A204.1 (cell line): ENCODE measurements at regions not wholly inside any gene's neighbourhood (a gene's known extent, or its start where the extent isn't known, plus 50 kb on each side); places are given as distances from the start of the nearest gene placed in this dataset.

ENCODE experiments used
- FAIRE-seq: peaks from 2 replicates; lab custom pipeline; 2012; peaks lifted over from hg19 to GRCh38; lab: Jason Lieb, UNC

DNA sequence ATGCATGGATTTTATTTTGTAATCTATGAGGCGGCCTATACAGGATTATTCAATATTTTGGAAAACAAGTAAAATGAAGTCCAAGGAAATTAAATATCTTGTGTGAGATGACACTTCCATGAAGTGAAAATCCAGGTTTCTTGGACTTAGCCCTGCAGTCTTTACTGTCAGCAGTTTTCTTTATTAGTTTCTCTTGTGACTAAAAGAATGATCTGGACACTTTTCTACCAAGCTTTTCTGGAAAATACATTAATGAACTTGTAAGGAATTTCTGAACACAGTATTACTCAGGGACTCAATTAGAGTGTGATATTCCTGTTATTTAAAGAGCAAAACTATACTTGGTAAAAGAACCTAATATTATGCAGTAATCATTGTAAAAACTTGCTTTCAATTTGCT is 610.4 kb upstream of the SLC8A1 start:
- no peak for FAIRE-seq

DNA sequence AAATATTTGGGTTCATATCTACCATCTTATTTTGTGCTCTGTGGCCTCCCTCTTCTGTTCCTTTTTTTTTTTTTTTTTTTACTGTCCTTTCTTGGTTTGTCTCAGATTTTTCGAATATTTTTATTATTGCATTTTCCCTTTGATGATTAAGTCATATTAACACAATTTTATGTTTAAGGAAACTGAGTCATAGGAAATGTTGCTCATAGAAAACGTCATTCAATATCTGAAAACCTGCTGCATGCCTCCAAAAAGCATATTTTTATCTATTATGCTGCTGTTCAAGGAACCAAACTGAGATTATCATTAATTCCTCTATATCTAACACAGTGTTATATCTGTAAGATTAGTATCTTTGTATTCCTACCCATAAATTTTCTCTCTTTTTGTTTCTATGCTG is 614.3 kb upstream of the SLC8A1 start:
- no peak for FAIRE-seq

DNA sequence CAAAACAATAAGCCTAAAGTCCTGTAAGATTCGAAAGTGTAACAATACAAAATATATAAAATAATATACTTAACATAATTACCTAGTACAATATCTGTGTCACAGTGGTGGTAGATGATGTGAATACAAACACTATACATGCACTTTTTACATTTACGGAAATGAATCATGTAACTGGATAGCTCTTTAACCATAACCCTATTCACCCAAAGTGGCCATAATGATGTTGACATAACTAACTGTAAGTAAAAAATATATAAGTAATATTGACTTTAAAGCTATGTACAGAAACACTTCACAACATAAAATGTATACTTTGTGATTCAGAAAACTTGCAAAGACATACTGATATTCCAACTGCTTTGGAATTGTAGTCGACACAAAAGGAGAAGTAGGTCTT is 616.9 kb upstream of the SLC8A1 start:
- no peak for FAIRE-seq

DNA sequence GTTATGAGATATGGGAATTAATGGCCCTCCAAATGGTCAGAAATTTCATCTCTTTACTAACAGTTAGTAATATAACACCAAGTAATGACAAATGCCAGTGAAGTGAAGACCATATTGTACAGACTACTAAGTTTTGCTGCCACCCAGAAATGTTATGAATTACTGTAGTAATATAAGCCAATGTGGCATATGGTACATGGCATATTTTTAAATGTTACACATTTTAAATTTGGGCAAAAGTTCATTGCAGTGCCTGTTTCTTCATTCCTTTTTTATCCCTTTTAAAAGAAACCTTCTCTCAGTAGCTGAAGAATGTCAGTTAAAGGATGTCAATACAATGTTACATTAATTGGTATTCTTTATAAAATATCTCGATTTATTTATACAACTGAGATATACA is 626.5 kb upstream of the SLC8A1 start:
- no peak for FAIRE-seq

DNA sequence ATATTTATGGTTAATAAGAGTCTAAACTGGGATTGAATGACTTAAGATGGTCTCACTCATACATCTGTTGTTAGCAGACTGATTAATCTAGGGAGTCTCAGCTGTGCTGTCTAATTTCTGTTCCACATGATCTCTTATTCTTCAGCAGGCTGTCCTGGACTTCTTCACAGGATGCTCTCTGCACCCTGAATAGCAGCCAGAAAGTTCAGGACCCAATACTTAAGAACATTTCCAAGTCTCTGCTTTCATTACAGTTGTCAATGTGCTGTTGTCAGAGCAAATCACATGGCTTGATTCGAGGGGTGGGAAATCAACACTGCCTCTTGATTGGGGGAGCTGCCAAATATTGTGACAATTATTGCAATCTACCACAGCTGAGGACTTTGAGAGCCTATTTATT is 627.1 kb upstream of the SLC8A1 start:
- no peak for FAIRE-seq

DNA sequence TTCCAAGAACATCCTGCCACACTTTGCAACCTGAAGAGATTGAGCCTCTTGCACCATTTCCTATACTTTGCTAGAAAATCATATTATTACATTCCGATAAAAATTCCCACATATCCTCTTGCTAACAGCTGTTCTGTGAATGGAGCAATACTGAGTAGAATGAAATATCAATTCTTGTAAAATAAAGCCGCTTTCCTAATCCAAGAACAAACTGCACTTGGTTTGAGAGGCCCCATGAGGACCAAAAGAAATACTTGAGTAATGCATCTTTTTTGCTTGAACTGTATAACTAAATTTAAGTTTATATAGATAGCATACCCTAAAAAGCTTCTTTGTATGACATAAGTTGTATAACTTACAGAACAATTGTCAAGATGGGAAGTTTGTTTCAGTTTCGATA is 632.4 kb upstream of the SLC8A1 start:
- no peak for FAIRE-seq

DNA sequence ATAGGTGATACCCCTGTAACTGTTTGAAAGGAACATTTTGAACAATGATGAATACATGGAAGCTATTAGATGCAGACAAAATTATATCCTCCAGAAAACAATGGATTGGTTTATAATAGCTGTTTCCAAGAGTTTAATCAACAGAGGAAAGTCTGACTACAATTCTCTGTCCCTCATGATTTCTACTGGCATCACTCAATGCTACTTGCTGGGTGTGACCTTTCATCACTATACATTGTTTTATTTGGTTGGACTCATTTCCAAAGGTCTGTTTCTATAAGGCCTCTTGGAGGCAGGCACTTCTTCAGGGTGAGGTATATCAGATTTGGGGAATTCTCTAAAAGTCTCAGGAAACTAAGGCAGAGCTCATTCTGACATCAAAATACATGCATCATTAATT is 636.1 kb upstream of the SLC8A1 start:
- no peak for FAIRE-seq

DNA sequence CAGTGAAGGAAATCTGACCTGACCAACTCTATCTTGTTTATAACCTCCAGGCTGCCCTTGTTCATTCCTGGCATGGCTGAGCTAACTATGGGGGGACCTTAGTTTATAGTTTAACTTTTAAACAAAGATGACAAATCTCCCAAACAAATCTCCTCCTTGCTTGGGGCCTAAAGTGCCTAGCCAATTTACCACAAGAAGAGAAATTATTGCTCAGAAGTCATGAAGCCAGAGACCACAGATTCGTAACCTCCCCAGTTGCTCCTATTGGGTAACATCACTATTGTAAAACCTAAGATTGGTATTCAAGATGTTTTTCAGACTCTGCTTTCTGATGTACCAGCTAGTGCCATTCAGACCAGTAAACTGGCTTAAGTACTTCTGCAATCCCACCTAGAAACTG is 649.4 kb upstream of the SLC8A1 start:
- FAIRE-seq = no peak

DNA sequence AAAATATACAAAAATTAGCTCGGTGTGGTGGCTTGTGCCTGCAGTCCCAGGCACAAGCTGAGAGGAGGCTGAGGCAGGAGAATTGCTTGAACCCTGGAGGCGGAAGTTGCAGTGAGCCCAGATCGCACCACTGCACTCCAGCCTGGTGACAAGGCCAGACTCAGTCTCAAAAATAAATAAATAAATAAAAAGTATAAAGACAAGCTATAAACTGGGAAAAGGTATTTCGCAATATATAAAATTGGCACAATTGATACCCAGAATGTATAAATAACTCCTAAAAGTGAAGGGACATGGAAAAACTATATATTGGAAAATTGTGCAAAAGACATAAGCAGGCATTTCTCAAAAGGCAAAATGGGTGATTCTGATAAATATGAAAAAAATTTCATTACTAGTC is 657.9 kb upstream of the SLC8A1 start:
- FAIRE-seq = no peak

DNA sequence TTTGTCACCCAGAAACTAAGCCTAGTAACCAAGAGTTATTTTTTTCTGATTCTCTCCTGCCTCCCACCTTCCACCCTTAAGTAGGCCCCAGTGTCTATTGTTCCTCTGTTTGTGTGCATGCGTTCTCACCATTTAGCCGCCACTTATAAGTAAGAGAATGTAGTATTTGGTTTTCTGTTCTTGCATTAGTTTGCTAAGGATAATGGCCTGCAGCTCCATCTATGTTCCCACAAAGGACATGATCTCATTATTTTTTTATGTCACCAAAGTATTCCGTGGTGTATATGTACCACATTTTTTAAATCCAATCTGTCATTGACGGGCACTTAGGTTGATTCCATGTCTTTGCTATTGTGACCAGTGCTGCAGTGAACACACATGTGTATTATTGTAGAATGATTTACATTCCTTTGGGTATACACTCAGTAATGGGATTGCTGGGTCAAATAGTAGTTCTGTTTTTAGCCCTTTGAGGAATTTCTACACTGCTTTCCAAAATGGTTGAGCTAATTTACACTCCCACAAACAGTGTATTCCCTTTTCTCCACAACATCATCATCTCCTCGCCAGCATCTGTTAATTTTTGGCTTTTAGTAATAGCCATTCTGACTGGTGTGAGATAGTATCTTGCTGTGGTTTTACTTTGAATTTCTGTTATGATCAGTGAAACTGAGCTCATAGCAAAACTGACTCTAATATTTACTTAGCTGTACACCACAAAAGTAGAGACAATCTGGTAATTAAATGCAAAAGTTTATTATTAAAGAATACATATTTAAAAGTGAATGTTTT is 660.1 kb upstream of the SLC8A1 start:
- FAIRE-seq = no peak

DNA sequence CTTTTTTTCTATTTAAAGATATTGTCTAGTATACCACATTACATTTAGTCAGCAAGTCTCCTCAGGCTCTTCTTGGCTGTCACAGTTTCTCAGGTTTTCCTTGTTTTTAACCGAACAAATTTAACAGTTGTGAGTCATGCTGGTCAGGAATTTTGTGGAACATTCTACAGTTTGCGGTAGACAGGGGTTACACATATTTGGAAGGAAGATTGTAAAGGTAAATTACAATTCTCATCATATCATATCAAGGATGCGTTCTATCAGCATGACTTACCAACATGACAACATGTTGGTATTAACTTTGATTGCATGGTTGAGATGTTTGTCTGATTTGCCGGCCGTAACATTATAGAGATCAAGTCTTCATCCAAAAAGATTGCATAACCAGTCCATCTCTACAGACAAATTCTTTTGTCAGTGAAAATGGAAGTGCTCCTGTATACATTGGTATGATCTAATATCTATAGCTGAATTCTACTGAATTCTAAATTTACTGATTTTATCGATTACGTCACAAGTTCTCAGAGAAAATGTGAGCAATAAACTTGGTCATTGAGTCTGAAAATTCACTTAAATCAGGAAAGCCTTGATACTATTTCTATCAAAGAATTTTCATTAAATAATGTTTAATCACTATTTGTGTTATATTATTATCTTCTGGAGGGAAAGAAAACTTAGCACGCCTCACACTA is 664.4 kb upstream of the SLC8A1 start:
- FAIRE-seq = no peak

DNA sequence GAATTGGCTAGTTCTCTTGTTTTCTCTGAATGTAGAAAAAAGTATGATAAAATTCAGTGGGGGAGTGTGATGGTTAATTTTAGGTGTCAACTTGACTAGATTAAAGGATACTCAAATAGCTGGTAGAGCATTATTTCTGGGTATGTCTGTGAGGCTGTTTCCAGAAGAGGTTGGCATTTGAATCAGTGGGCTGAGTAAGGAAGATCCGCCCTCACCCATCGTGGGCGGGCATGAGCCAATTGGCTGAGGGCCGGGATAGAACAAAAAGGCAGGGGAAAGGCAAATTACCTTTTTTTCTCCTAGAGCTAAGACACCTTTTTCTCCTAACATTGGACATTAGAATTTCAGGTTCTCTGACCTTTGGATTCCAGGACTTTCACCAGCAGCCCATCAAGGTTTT is 667.6 kb upstream of the SLC8A1 start:
- FAIRE-seq = no peak

DNA sequence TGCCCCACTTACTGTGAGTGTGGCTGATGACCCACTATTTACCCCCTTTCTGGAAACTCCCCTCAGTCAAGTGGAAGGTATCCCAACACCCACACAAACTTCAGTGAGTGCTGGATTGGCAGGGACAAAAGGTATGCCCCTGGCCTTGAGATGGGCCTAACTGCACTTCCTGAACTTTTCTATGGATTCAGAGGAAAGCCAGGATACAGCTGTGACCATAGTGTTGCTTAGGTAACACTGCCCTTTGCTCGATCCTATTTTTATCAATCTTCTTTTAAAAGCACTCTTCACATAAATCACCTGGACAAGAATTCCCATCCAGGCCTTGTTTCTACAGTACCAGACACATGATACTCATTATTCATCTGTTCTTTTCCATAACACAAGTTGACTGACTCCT is 671.5 kb upstream of the SLC8A1 start:
- FAIRE-seq = no peak

DNA sequence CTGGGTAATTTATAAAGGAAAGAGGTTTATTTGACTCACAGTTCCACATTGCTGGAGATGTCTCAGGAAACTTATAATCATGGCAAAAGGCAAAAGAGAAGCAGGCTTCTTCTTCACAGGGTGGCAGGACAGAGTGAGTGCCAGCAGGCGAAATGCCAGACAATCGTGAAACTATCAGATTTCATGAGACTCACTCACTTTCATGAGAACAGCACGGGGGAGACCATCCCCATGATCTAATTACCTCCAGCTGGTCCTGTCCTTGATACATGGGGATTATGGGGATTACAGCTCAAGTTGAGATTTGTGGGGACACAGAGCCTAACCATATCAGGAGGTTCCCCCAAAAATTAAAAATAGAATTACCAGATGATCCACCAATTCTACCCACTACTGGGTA is 675.5 kb upstream of the SLC8A1 start:
- no peak for FAIRE-seq

DNA sequence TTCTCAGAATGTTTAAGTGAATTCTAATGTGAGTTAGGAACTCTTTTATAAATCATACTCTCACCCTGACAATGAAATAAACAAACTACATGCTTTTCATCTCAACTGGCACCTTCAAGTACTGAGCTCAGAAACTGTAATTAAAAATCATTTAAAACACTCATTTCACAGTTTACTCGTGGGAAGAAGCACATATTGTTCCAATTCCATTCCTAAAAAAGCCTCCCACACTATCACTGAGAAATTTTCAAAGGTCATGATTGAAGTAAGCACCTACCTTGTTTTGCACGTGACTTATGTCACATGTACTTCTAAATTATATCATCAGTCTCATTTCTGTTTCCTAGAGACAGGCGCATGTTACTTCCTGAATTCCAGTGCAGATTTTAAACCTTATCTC is 678.1 kb upstream of the SLC8A1 start:
- no peak for FAIRE-seq

DNA sequence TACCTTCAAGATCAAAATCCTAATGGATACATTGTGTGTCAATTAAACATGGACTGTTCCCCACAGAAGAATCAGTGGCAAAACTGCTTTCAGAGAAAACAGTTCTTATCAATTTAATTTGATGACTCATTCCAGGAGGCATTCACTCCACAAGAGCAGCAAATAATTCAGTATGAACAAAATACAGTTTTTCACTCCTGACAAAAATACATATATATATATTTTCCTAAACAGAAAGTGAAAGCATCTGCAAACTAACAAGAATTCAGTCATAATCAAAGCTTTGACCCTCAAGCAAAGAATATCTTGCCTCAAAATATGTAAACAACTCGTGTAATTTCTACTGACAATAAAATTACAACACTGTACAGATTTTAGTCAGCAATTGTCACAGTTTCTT is 685.1 kb upstream of the SLC8A1 start:
- no peak for FAIRE-seq

DNA sequence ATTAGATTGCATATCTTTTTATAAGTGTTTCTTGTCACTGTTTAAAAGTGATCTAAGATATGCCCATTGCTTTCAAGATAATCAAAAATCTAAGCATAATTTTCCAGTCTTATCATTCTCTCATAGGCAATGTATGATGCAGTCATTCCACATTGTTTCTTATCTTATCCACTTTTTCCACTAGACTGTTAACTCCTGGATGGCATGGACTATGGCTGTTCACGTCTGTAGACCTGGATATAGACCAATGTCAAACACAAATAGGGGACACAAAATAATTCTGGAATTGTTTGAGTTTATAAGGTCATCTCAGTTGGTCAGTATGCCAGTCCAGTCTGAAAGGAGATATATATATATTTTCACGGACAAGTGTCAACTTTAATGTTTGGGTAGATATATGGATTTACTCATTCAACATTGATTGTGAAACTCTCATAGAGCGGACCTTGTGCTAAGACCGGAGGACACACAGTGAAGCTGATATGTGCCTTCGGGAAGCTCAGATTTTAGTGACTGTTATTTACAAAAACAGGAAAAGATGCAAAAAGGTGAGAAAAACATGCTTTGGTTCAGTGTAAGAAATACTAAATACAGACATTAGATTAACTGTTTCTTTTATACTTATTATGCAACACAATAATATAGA is 689.4 kb upstream of the SLC8A1 start:
- FAIRE-seq = no peak

DNA sequence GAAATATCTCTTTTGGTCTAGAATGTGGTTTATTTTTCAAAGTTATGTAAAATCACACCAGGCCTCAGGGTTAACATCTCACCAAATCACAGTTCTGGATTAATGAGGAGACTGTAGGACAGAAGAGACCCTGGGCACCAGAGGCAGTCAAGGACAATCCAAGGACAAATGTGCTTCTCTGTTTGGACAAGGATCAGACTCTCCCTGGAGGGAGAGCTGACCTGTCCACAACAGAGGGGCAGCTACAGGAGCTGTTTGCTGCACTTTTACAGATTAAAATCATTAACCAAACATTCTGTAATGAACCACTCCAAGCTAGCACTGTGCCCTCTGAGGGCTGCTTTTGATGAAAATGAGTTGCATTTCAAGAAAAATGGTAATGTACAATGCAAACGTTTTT is 690.6 kb upstream of the SLC8A1 start:
- no peak for FAIRE-seq

DNA sequence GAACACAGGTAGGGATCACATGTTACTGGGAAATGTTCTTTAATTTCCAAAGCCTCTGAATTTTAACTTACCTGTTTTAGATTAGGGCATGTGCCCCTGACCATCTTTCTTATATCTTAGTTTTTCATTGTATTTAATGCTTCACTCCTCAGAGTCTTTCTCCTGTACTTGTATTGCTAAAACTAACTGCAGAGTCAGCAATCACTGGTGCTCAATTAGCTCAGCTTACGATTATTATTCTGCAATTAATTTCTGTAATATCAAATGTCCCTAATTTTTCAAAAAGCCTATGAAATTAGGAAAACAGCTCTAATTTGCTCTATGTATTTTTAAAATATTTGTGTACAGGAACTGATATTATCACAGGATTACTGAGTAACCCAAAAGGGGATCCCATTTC is 693.2 kb upstream of the SLC8A1 start:
- no peak for FAIRE-seq

DNA sequence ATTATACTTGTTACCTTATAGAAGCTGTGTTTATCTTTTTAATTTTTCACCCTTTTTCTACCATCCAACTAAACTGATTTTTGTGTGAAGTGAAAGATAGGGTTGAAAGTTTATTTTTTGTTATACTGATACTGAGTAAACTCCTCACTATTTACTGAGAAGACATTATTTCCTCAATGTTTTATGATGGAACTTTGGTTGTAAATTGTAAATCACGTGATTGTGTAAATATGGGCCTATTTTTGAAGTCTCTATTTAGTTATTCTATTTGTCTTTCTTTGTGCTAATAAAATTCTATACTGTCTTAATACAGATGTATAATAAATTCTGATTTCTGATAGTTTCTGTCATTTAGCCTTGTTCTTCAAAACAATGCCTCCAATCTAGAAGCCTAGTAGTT is 697.2 kb upstream of the SLC8A1 start:
- no peak for FAIRE-seq

DNA sequence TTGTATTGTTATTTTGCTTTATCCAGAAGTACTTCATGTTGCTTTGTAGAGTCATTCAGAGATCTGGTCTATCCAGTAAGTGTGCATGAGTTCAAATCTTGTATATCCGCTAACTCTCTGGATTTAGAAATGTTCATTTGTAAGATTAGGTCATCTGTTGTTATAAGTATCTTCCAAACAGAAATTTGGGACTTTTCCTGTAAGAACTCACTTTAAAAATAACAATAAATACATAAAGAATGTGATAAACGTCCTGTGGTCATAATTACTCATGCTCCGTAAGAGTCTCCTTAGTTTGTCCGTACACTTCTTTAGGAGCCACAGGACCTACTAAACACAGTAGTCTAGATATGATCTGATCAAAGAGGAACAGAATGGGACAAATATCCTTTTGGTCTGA is 699.9 kb upstream of the SLC8A1 start:
- FAIRE-seq = no peak

DNA sequence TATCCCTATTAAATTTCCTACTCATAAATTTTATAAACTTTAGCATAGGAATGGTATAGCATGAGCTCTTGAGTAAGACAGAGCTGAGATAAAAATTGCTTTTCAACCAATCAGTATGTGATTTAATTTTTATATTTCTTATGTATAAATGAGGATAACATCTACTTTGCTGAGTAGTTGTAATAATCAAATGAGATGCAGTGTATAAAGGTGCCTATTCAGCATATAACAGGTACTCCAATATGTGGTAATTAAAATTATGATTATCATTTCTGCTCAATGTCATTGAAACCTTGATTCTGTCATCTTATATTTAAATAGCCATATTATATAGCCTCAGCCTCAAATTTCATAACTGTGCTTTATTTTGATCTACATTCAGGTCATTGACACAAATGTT is 700.4 kb upstream of the SLC8A1 start:
- no peak for FAIRE-seq

DNA sequence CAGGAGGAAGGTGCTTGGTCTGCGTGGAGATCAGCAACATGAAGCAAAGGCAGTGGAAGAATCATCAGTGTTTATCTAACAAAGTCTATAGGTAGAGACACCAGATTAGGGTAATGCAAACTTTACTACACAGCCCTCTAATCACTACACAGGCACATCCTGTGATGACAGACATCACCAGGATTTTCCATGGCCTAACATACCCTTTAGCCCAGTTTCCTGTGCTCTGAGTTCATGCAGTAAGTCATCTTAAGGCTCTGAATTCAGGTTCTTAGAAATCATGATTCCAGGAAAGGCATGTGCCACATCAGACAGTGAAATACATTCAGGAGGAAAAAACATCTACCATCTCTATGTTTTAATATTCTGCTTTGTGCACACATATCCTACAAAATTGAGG is 708.5 kb upstream of the SLC8A1 start:
- FAIRE-seq = no peak

DNA sequence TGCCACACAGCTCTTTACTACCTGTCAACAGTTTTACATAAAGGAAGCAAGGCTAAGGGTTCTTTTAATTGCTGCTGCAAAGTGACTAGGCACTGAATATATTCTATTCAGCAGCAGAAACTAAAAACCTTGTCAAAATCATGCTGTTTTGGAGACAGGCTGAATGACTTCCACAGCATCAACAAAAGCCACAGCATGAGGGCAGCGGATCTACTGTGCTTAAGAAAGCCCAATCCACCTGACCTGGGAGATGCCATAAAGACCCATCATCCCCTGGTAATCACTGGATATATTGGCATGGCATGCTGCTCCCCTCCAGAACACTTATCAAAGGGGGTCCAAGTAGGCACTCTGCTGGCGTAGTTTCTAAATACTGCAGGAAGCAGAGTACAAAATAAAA is 715.1 kb upstream of the SLC8A1 start:
- no peak for FAIRE-seq
